Uterus (tissue), 2 donors: ENCODE measurements at regions not wholly inside any gene's neighbourhood (a gene's known extent, or its start where the extent isn't known, plus 50 kb on each side); places are given as distances from the start of the nearest gene placed in this dataset.

Experiments
- CTCF ChIP-seq, 4 experiments: fragments of 200-600 bp in 2 of 4; fragments of 450-650 bp in 2 of 4; sonication (generic) in 2 of 4; IDR thresholded peaks; one replicate each; pipeline ENCODE4 v1.5.1; 2016 to 2019; ENCODE audit warnings: antibody characterized with exemption in 4 of 4, mild to moderate bottlenecking in 2 of 4, moderate library complexity in 1 of 4
- POLR2A ChIP-seq, 2 donors: fragments of 450-650 bp; IDR thresholded peaks; one replicate each; pipeline ENCODE4 v1.6.1; 2016; ENCODE audit warnings: antibody characterized with exemption in 2 of 2, mild to moderate bottlenecking in 1 of 2, moderate library complexity in 1 of 2

- TF ChIP-seq CTCF (IDR thresholded peaks at IDR 0.05) (no peak), POLR2A (IDR thresholded peaks at IDR 0.05) (no peak)
These were observed 151.6 kb upstream of the MEF2C start for GRCh38 chr5:89034588-89034987.
